GM21576 (cell line): ENCODE measurements at regions not wholly inside any gene's neighbourhood (a gene's known extent, or its start where the extent isn't known, plus 50 kb on each side); places are given as distances from the start of the nearest gene placed in this dataset.

Experiments
- ATAC-seq: cut with Tn5 transposase; IDR thresholded peaks from one replicate; pipeline ENCODE4 v1.9.1; 2021; ENCODE audit warnings: mild to moderate bottlenecking, moderate library complexity; ENCODE audit not compliant: unreplicated experiment

GRCh38 chr3:104582092-104582491 is 784.6 kb upstream of the ALCAM start:
- ATAC-seq, result no peak

- no peak for ATAC-seq
Observed at GRCh38 chr3:104584682-104585081, 782.0 kb upstream of the ALCAM start.

- ATAC-seq, result no peak
Observed at GRCh38 chr3:104586344-104586743, 780.4 kb upstream of the ALCAM start.

GRCh38 chr3:104588442-104588841 is 778.3 kb upstream of the ALCAM start:
- no peak for ATAC-seq

GRCh38 chr3:104591776-104592175 is 774.9 kb upstream of the ALCAM start:
- no peak for ATAC-seq

- ATAC-seq, result no peak
Observed at GRCh38 chr3:104594491-104594890, 772.2 kb upstream of the ALCAM start.

GRCh38 chr3:104596054-104596453 is 770.7 kb upstream of the ALCAM start:
- ATAC-seq, result no peak

- peak; percentile 94 for ATAC-seq
Observed at GRCh38 chr3:104596551-104596950, 770.2 kb upstream of the ALCAM start.

GRCh38 chr3:104598848-104599511 is 767.7 kb upstream of the ALCAM start:
- ATAC-seq, result no peak

GRCh38 chr3:104604326-104605010 is 762.2 kb upstream of the ALCAM start:
- ATAC-seq, result no peak

- no peak for ATAC-seq
Observed at GRCh38 chr3:104606812-104607211, 759.9 kb upstream of the ALCAM start.

- ATAC-seq, result no peak
Observed at GRCh38 chr3:104610730-104611652, 755.7 kb upstream of the ALCAM start.

GRCh38 chr3:104612218-104612617 is 754.5 kb upstream of the ALCAM start:
- ATAC-seq, result no peak

- ATAC-seq, result no peak
Observed at GRCh38 chr3:104614564-104614963, 752.1 kb upstream of the ALCAM start.

GRCh38 chr3:104628185-104628789 is 738.4 kb upstream of the ALCAM start:
- peak; percentile 72 for ATAC-seq

GRCh38 chr3:104629038-104629437 is 737.7 kb upstream of the ALCAM start:
- no peak for ATAC-seq

GRCh38 chr3:104631254-104631653 is 735.5 kb upstream of the ALCAM start:
- no peak for ATAC-seq

GRCh38 chr3:104632521-104632920 is 734.2 kb upstream of the ALCAM start:
- ATAC-seq, result no peak

- no peak for ATAC-seq
Observed at GRCh38 chr3:104632947-104633346, 733.8 kb upstream of the ALCAM start.

- no peak for ATAC-seq
Observed at GRCh38 chr3:104635872-104636580, 730.7 kb upstream of the ALCAM start.

GRCh38 chr3:104642827-104643226 is 723.9 kb upstream of the ALCAM start:
- no peak for ATAC-seq
